ENCODE measurements at regions not wholly inside any gene's neighbourhood (a gene's known extent, or its start where the extent isn't known, plus 50 kb on each side); places are given as distances from the start of the nearest gene placed in this dataset.

GRCh38 chr17:36673068-36673467, 71.7 kb downstream of the MRM1 start:
- Histone ChIP-seq H3K9me3 (ENCODE audit: control insufficient read depth, insufficient read depth, low read depth, low read length) (no peaks in the 10 kb centered on the region), H3K4me1 (ENCODE audit: control insufficient read depth, insufficient read depth, low read length) (no peaks in the 10 kb centered on the region), H3K27ac (ENCODE audit: extremely low read depth, low read depth, low read length) (no peak overlapping the region), H3K4me3 (ENCODE audit: low read depth, low read length) (no peak overlapping the region), H3K36me3 (ENCODE audit: control insufficient read depth in 2 of 2, insufficient read depth in 1 of 2, low read length in 2 of 2) (no peaks in the 10 kb centered on the region)
- ChIA-PET POLR2A (no interaction called here), CTCF (interaction anchor here (0.6 to 0.8 kb wide), 2 partner anchors 11 to 51 kb away, joined by 3 read pairs; no protein-coding TSS in a partner anchor)
- TF ChIP-seq PRDM1 (tag by site-specific recombination; IDR thresholded peaks at IDR 0.05) = peak; percentile 83
- no peak for TF ChIP-seq ZNF175 (tag by site-specific recombination; IDR thresholded peaks at IDR 0.05)
- TF ChIP-seq ZNF133 (tag by site-specific recombination; IDR thresholded peaks at IDR 0.05) = no peak
- TF ChIP-seq ZFP69B (tag by site-specific recombination; IDR thresholded peaks at IDR 0.05) = no peak
- no peak for TF ChIP-seq ZNF585B (tag by site-specific recombination; IDR thresholded peaks at IDR 0.05)
- TF ChIP-seq ZBTB44 (tag by site-specific recombination; IDR thresholded peaks at IDR 0.05) = no peak
- no peak for TF ChIP-seq ZNF366 (tag by site-specific recombination; conservative IDR thresholded peaks at IDR 0.05)

GRCh38 chr17:36673637-36674277, 72.4 kb downstream of the MRM1 start:
- H3K4me3 ChIP-seq (ENCODE audit: low read depth, low read length) = no peak overlapping the region
- POLR2A ChIA-PET = no interaction called here
- H3K4me1 ChIP-seq (ENCODE audit: control insufficient read depth, insufficient read depth, low read length) = no peaks in the 10 kb centered on the region
- H3K27ac ChIP-seq (ENCODE audit: extremely low read depth, low read depth, low read length) = no peak overlapping the region
- H3K36me3 ChIP-seq (ENCODE audit: control insufficient read depth in 2 of 2, insufficient read depth in 1 of 2, low read length in 2 of 2) = no peaks in the 10 kb centered on the region
- H3K9me3 ChIP-seq (ENCODE audit: control insufficient read depth, insufficient read depth, low read depth, low read length) = no peaks in the 10 kb centered on the region
- TF ChIP-seq ZNF16 (tag by site-specific recombination; IDR thresholded peaks at IDR 0.05; ENCODE audit: low read depth) (no peak), FEZF1 (tag by site-specific recombination; IDR thresholded peaks at IDR 0.05) (no peak), ZNF843 (tag by site-specific recombination; IDR thresholded peaks at IDR 0.05) (no peak), YY1 (tag by site-specific recombination; IDR thresholded peaks at IDR 0.05) (no peak), ZNF37A (tag by site-specific recombination; IDR thresholded peaks at IDR 0.05) (no peak), ZNF274 (IDR thresholded peaks at IDR 0.05; ENCODE audit: low read length) (no peak), ZNF274 (tag by site-specific recombination; IDR thresholded peaks at IDR 0.05; ENCODE audit: borderline replicate concordance) (no peak), ZNF707 (tag by site-specific recombination; IDR thresholded peaks at IDR 0.05) (no peak), ZBTB26 (tag by site-specific recombination; optimal IDR thresholded peaks at IDR 0.05) (no peak), ZBTB48 (tag by site-specific recombination; IDR thresholded peaks at IDR 0.05) (no peak), BCL6B (tag by site-specific recombination; IDR thresholded peaks at IDR 0.05) (no peak), ZNF560 (tag by site-specific recombination; IDR thresholded peaks at IDR 0.05; ENCODE audit: borderline replicate concordance) (no peak), ZNF530 (tag by site-specific recombination; IDR thresholded peaks at IDR 0.05; ENCODE audit: low read depth) (no peak), ZNF350 (tag by site-specific recombination; IDR thresholded peaks at IDR 0.05) (no peak), ZBTB6 (tag by site-specific recombination; IDR thresholded peaks at IDR 0.05) (no peak), PBX3 (CRISPR knock-in tag; IDR thresholded peaks at IDR 0.05) (no peak), SCRT1 (tag by site-specific recombination; IDR thresholded peaks at IDR 0.05; ENCODE audit: borderline replicate concordance) (no peak), ZNF23 (tag by site-specific recombination; IDR thresholded peaks at IDR 0.05; ENCODE audit: borderline replicate concordance) (no peak), ZNF24 (tag by site-specific recombination; IDR thresholded peaks at IDR 0.05) (no peak), ZNF266 (tag by site-specific recombination; IDR thresholded peaks at IDR 0.05; ENCODE audit: low read depth) (no peak)
- CTCF ChIA-PET = interaction anchor here (0.6 kb wide), 1 partner anchor 15 kb away, joined by 3 read pairs; no protein-coding TSS in a partner anchor

Measured in HEK293 (cell line).